ENCODE measurements at regions not wholly inside any gene's neighbourhood (a gene's known extent, or its start where the extent isn't known, plus 50 kb on each side); places are given as distances from the start of the nearest gene placed in this dataset.
"Not testable (repeated sequence)": the region's sequence is repeated elsewhere in the genome, so short reads cannot be mapped to it uniquely, and the experiment has no call there.

- H3K4me1 Mint-ChIP-seq (ENCODE audit: low read depth); intact Hi-C loops (cut with micrococcal nuclease); CTCF ChIA-PET; H3K27me3 Mint-ChIP-seq; POLR2A ChIA-PET; H3K4me3 Mint-ChIP-seq; H3K27ac Mint-ChIP-seq; DNase-seq; H3K36me3 Mint-ChIP-seq; H3K9me3 Mint-ChIP-seq: not testable (repeated sequence)
Measured at GRCh38 chr2:89154247-89154682, 462.8 kb downstream of the RPIA start.

GRCh38 chr2:89160306-89160705 lies 468.8 kb downstream of the RPIA start:
- H3K4me3 Mint-ChIP-seq; intact Hi-C loops (cut with micrococcal nuclease); H3K4me1 Mint-ChIP-seq (ENCODE audit: low read depth); H3K27me3 Mint-ChIP-seq; POLR2A ChIA-PET; H3K36me3 Mint-ChIP-seq; DNase-seq; CTCF ChIA-PET; H3K27ac Mint-ChIP-seq; H3K9me3 Mint-ChIP-seq: not testable (repeated sequence)

- H3K36me3 Mint-ChIP-seq; H3K27ac Mint-ChIP-seq; DNase-seq; intact Hi-C loops (cut with micrococcal nuclease); H3K4me3 Mint-ChIP-seq; POLR2A ChIA-PET; H3K4me1 Mint-ChIP-seq (ENCODE audit: low read depth); H3K27me3 Mint-ChIP-seq; H3K9me3 Mint-ChIP-seq: not testable (repeated sequence)
- CTCF ChIA-PET, result interaction anchor here (0.8 kb wide), 1 partner anchor 281 kb away, joined by 6 read pairs; no protein-coding TSS in a partner anchor
Measured at GRCh38 chr2:89161626-89162025, 470.2 kb downstream of the RPIA start.

GRCh38 chr2:89170506-89171173 lies 479.2 kb downstream of the RPIA start:
- H3K4me3 Mint-ChIP-seq; DNase-seq; intact Hi-C loops (cut with micrococcal nuclease); H3K4me1 Mint-ChIP-seq (ENCODE audit: low read depth); H3K9me3 Mint-ChIP-seq; H3K27ac Mint-ChIP-seq; POLR2A ChIA-PET; CTCF ChIA-PET; H3K27me3 Mint-ChIP-seq; H3K36me3 Mint-ChIP-seq: not testable (repeated sequence)

- H3K36me3 Mint-ChIP-seq; H3K27me3 Mint-ChIP-seq; H3K9me3 Mint-ChIP-seq; DNase-seq; H3K4me3 Mint-ChIP-seq; intact Hi-C loops (cut with micrococcal nuclease); H3K4me1 Mint-ChIP-seq (ENCODE audit: low read depth); H3K27ac Mint-ChIP-seq; CTCF ChIA-PET; POLR2A ChIA-PET: not testable (repeated sequence)
Measured at GRCh38 chr2:89171174-89171519, 479.7 kb downstream of the RPIA start.

GRCh38 chr2:89177004-89177403 lies 485.5 kb downstream of the RPIA start:
- CTCF ChIA-PET; H3K9me3 Mint-ChIP-seq; H3K27me3 Mint-ChIP-seq; DNase-seq; POLR2A ChIA-PET; H3K4me1 Mint-ChIP-seq (ENCODE audit: low read depth); H3K27ac Mint-ChIP-seq; intact Hi-C loops (cut with micrococcal nuclease); H3K36me3 Mint-ChIP-seq; H3K4me3 Mint-ChIP-seq: not testable (repeated sequence)

GRCh38 chr2:89182221-89182620 lies 490.7 kb downstream of the RPIA start:
- CTCF ChIA-PET; DNase-seq; H3K9me3 Mint-ChIP-seq; H3K36me3 Mint-ChIP-seq; H3K4me3 Mint-ChIP-seq; intact Hi-C loops (cut with micrococcal nuclease); H3K27ac Mint-ChIP-seq; H3K4me1 Mint-ChIP-seq (ENCODE audit: low read depth); POLR2A ChIA-PET: not testable (repeated sequence)
- H3K27me3 Mint-ChIP-seq, result peaks cover 11% of the 10 kb centered on the region

- H3K27ac Mint-ChIP-seq; H3K36me3 Mint-ChIP-seq; H3K9me3 Mint-ChIP-seq; DNase-seq; POLR2A ChIA-PET; H3K4me3 Mint-ChIP-seq; CTCF ChIA-PET; intact Hi-C loops (cut with micrococcal nuclease); H3K4me1 Mint-ChIP-seq (ENCODE audit: low read depth): not testable (repeated sequence)
- peaks cover 11% of the 10 kb centered on the region for H3K27me3 Mint-ChIP-seq
Measured at GRCh38 chr2:89184746-89185145, 493.3 kb downstream of the RPIA start.

GRCh38 chr2:89195636-89196251 lies 504.3 kb downstream of the RPIA start:
- CTCF ChIA-PET, POLR2A ChIA-PET: not testable (repeated sequence)

GRCh38 chr2:89196719-89197118 lies 505.2 kb downstream of the RPIA start:
- POLR2A ChIA-PET, result not testable (repeated sequence)

More at GRCh38 chr2:89195636-89196251, 504.3 kb downstream of the RPIA start:
- H3K36me3 Mint-ChIP-seq; DNase-seq; H3K4me1 Mint-ChIP-seq (ENCODE audit: low read depth); H3K9me3 Mint-ChIP-seq; H3K27me3 Mint-ChIP-seq; H3K4me3 Mint-ChIP-seq; H3K27ac Mint-ChIP-seq; intact Hi-C loops (cut with micrococcal nuclease): not testable (repeated sequence)

GRCh38 chr2:89198026-89198425 lies 506.6 kb downstream of the RPIA start:
- H3K4me1 Mint-ChIP-seq (ENCODE audit: low read depth); H3K36me3 Mint-ChIP-seq; intact Hi-C loops (cut with micrococcal nuclease); CTCF ChIA-PET; H3K27me3 Mint-ChIP-seq; H3K4me3 Mint-ChIP-seq; H3K27ac Mint-ChIP-seq; DNase-seq; H3K9me3 Mint-ChIP-seq; POLR2A ChIA-PET: not testable (repeated sequence)

More at GRCh38 chr2:89196719-89197118, 505.2 kb downstream of the RPIA start:
- DNase-seq; H3K4me1 Mint-ChIP-seq (ENCODE audit: low read depth); intact Hi-C loops (cut with micrococcal nuclease); H3K27ac Mint-ChIP-seq; H3K4me3 Mint-ChIP-seq; H3K27me3 Mint-ChIP-seq; H3K36me3 Mint-ChIP-seq; H3K9me3 Mint-ChIP-seq; CTCF ChIA-PET: not testable (repeated sequence)

GRCh38 chr2:89199453-89200246 lies 508.2 kb downstream of the RPIA start:
- H3K27me3 Mint-ChIP-seq; H3K27ac Mint-ChIP-seq; POLR2A ChIA-PET; H3K4me1 Mint-ChIP-seq (ENCODE audit: low read depth); H3K4me3 Mint-ChIP-seq; CTCF ChIA-PET; intact Hi-C loops (cut with micrococcal nuclease); H3K9me3 Mint-ChIP-seq; H3K36me3 Mint-ChIP-seq; DNase-seq: not testable (repeated sequence)

- H3K36me3 Mint-ChIP-seq, H3K27ac Mint-ChIP-seq, POLR2A ChIA-PET: not testable (repeated sequence)
Measured at GRCh38 chr2:89200247-89200527, 508.7 kb downstream of the RPIA start.

More at GRCh38 chr2:89200247-89200527, 508.7 kb downstream of the RPIA start:
- DNase-seq; intact Hi-C loops (cut with micrococcal nuclease); H3K27me3 Mint-ChIP-seq; CTCF ChIA-PET; H3K4me1 Mint-ChIP-seq (ENCODE audit: low read depth); H3K4me3 Mint-ChIP-seq; H3K9me3 Mint-ChIP-seq: not testable (repeated sequence)
